HCT116 (cell line): ENCODE measurements at regions not wholly inside any gene's neighbourhood (a gene's known extent, or its start where the extent isn't known, plus 50 kb on each side); places are given as distances from the start of the nearest gene placed in this dataset.

Source experiments
- ATAC-seq: fragments of 200-7000 bp; cut with Tn5 transposase; 2 replicates; pipeline ENCODE4 v1.9.1; 2020; ENCODE audit warnings: mild to moderate bottlenecking, moderate library complexity
- BruUV-seq: library from RNA; stranded (reverse); fragments of 400-500 nt; replicated peaks from 2 replicates; lab custom pipeline; 2021; lab: Mats Ljungman, UMichigan
- CTCF ChIA-PET: fragments of 300-600 bp; sonication (Branson Sonifier 250); formaldehyde crosslinking; loops from one replicate; lab custom pipeline; 2021; ENCODE audit warnings: antibody characterized with exemption; lab: Charles Lee
- POLR2A ChIA-PET: fragments of 300-600, 350-600 bp; sonication (Branson Sonifier 250); formaldehyde crosslinking; loops from one replicate; lab custom pipeline; 2021; ENCODE audit warnings: antibody characterized with exemption; lab: Charles Lee
- RAD21 ChIA-PET, 2 experiments: fragments of 300-600 bp; sonication (Branson Sonifier 250); formaldehyde crosslinking; loops; one replicate each; lab custom pipeline; 2023; ENCODE audit warnings: low total read pairs in 2 of 2; ENCODE audit not compliant: uncharacterized antibody in 2 of 2, unreplicated experiment in 2 of 2, low non-redundant PET in 1 of 2; lab: Charles Lee
- DNase-seq: peaks from one replicate; pipeline ENCODE4 v3.0.0-alpha.2; 2010; ENCODE audit warnings: low read depth, low spot score
- H2AFZ ChIP-seq: fragments of 200-600 bp; shearing (Covaris generic), sonication (generic); 2 replicates; pipeline ENCODE4 v1.6.1; 2017; ENCODE audit warnings: low read depth, mixed run types, mixed read lengths, antibody characterized with exemption, low read length; ENCODE audit not compliant: poor library complexity, severe bottlenecking
- H3K27ac ChIP-seq: 2 replicates; pipeline ENCODE4 v1.5.1; 2012; ENCODE audit warnings: low read depth, low read length
- H3K27me3 ChIP-seq: fragments of 200-600 bp; sonication (generic); 2 replicates; pipeline ENCODE4 v1.6.1; 2016; ENCODE audit warnings: mixed run types, low read length, mixed read lengths; ENCODE audit not compliant: insufficient read depth
- H3K36me3 ChIP-seq, 2 experiments: fragments of 200-500 bp in 1 of 2; fragments of 200-600 bp in 1 of 2; sonication (Bioruptor generic) in 1 of 2; sonication (generic) in 1 of 2; 2 replicates each; pipeline versions ENCODE4 v1.5.1 to v1.6.1; 2014 to 2016; ENCODE audit warnings: low read length in 2 of 2, inconsistent platforms in 1 of 2, mixed read lengths in 1 of 2, mixed run types in 1 of 2; ENCODE audit not compliant: insufficient read depth in 2 of 2, control insufficient read depth in 1 of 2
- H3K4me1 ChIP-seq, 2 experiments: fragments of 200-600 bp in 1 of 2; sonication (generic) in 1 of 2; 2 replicates each; pipeline versions ENCODE4 v1.5.1 to v1.6.1; 2012 to 2017; ENCODE audit warnings: low read length in 2 of 2, inconsistent platforms in 1 of 2, mild to moderate bottlenecking in 1 of 2, mixed read lengths in 1 of 2, mixed run types in 1 of 2, moderate library complexity in 1 of 2; ENCODE audit not compliant: insufficient read depth in 2 of 2, control insufficient read depth in 1 of 2
- H3K4me2 ChIP-seq: fragments of 200-600 bp; sonication (generic); 2 replicates; pipeline ENCODE4 v1.6.1; 2017; ENCODE audit warnings: mixed run types, low read length, mixed read lengths
- H3K4me3 ChIP-seq, 2 experiments: fragments of 200-600 bp in 1 of 2; sonication (generic) in 1 of 2; replicated peaks in 1 of 2; 2 replicates each; pipeline ENCODE4 v1.5.1; 2011 to 2016; ENCODE audit warnings: low read length in 2 of 2, control low read depth in 1 of 2, low read depth in 1 of 2, mild to moderate bottlenecking in 1 of 2, mixed read lengths in 1 of 2, mixed run types in 1 of 2
- H3K79me2 ChIP-seq: fragments of 200-600 bp; sonication (generic); 2 replicates; pipeline ENCODE4 v1.6.1; 2017; ENCODE audit warnings: mild to moderate bottlenecking, mixed run types, low read length, moderate library complexity, mixed read lengths; ENCODE audit not compliant: insufficient read depth
- H3K9ac ChIP-seq: fragments of 200-600 bp; sonication (generic); 2 replicates; pipeline ENCODE4 v1.6.1; 2016; ENCODE audit warnings: low read length, mixed read lengths
- H3K9me2 ChIP-seq: fragments of 200-600 bp; sonication (generic), shearing (Covaris generic); 2 replicates; pipeline ENCODE4 v1.6.1; 2017; ENCODE audit warnings: mixed run types, mild to moderate bottlenecking, moderate library complexity; ENCODE audit not compliant: insufficient read depth
- H3K9me3 ChIP-seq, 2 experiments: fragments of 200-500 bp in 1 of 2; fragments of 200-600 bp in 1 of 2; sonication (Bioruptor generic) in 1 of 2; sonication (generic) in 1 of 2; 2 replicates each; pipeline ENCODE4 v1.6.1; 2014 to 2017; ENCODE audit warnings: low read length in 2 of 2, mixed read lengths in 2 of 2, inconsistent platforms in 1 of 2, low read depth in 1 of 2, mild to moderate bottlenecking in 1 of 2, mixed run types in 1 of 2, moderate library complexity in 1 of 2; ENCODE audit not compliant: control insufficient read depth in 1 of 2, insufficient read depth in 1 of 2
- H4K20me1 ChIP-seq: fragments of 200-600 bp; sonication (generic), shearing (Covaris generic); 2 replicates; pipeline ENCODE4 v1.6.1; 2017; ENCODE audit warnings: mixed run types, mild to moderate bottlenecking, moderate library complexity; ENCODE audit not compliant: insufficient read depth
- CEBPB ChIP-seq: IDR thresholded peaks from 2 replicates; pipeline ENCODE4 v1.6.1; 2012; ENCODE audit warnings: low read depth
- EGR1 ChIP-seq: IDR thresholded peaks from 2 replicates; pipeline ENCODE4 v1.6.1; 2012; ENCODE audit warnings: low read depth
- EZH2phosphoT487 ChIP-seq: fragments of 200-600 bp; IDR thresholded peaks from 2 replicates; pipeline ENCODE4 v1.6.1; 2018; ENCODE audit warnings: antibody characterized with exemption, borderline replicate concordance
- FOSL1 ChIP-seq: IDR thresholded peaks from 2 replicates; pipeline ENCODE4 v1.6.1; 2012; ENCODE audit warnings: low read depth
- JUND ChIP-seq: IDR thresholded peaks from 2 replicates; pipeline ENCODE4 v1.6.1; 2012
- SIN3A ChIP-seq: IDR thresholded peaks from 2 replicates; pipeline ENCODE4 v1.6.1; 2012; ENCODE audit warnings: low read depth
- ZBTB33 ChIP-seq: IDR thresholded peaks from 2 replicates; pipeline ENCODE4 v1.6.1; 2011; ENCODE audit warnings: mild to moderate bottlenecking, low read length, moderate library complexity; ENCODE audit not compliant: insufficient replicate concordance; ENCODE audit errors: extremely low read depth
- ZNF274 ChIP-seq: fragments of 200-500 bp; sonication (Bioruptor generic); IDR thresholded peaks from 2 replicates; pipeline ENCODE4 v1.6.1; 2014; ENCODE audit warnings: mild to moderate bottlenecking, low read depth, low read length, inconsistent platforms
- intact Hi-C: fragments of 100-400 bp; cut with micrococcal nuclease; formaldehyde crosslinking; loops from 2 replicates; pipeline ENCODE4 v1.10.0; 2022

GRCh38 chr3:124593442-124593829 lies 136.8 kb upstream of the UMPS start:
- Histone ChIP-seq H3K9me3 (no peaks in the 10 kb centered on the region), H2AFZ (no peak overlapping the region), H3K27ac (no peak overlapping the region), H3K27me3 (no peaks in the 10 kb centered on the region), H3K79me2 (no peaks in the 10 kb centered on the region), H3K9me2 (no peaks in the 10 kb centered on the region), H4K20me1 (no peaks in the 10 kb centered on the region), H3K4me1 (peaks cover 22 to 27% of the 10 kb centered on the region in 2 experiments), H3K4me2 (peak overlapping the region; percentile 70), H3K36me3 (no peaks in the 10 kb centered on the region), H3K4me3 (0 out of 4 replicates have a peak overlapping the region, but pooled peaks of 1 of the 2 experiments have one; percentile 21), H3K9ac (no peak overlapping the region)
- ChIA-PET RAD21 (no interaction called here), POLR2A (no interaction called here), CTCF (no interaction called here)
- TF ChIP-seq FOSL1, result no peak
- TF ChIP-seq ZBTB33, result no peak
- no peak for TF ChIP-seq SIN3A
- no peak for TF ChIP-seq ZNF274
- ATAC-seq, result no peak
- DNase-seq, result no peak
- BruUV-seq, result no TSS peak
- intact Hi-C loops, result no loop called here

- ChIA-PET RAD21 (no interaction called here), CTCF (no interaction called here), POLR2A (no interaction called here)
- Histone ChIP-seq H3K4me1 (peaks cover 27% of the 10 kb centered on the region in 2 experiments), H3K27me3 (no peaks in the 10 kb centered on the region), H3K9ac (no peak overlapping the region), H3K27ac (no peak overlapping the region), H3K9me3 (no peaks in the 10 kb centered on the region), H3K36me3 (no peaks in the 10 kb centered on the region), H3K79me2 (no peaks in the 10 kb centered on the region), H3K9me2 (no peaks in the 10 kb centered on the region), H4K20me1 (no peaks in the 10 kb centered on the region), H2AFZ (no peak overlapping the region), H3K4me3 (no peak overlapping the region), H3K4me2 (no peak overlapping the region)
- no peak for ATAC-seq
- intact Hi-C loops, result no loop called here
- no peak for TF ChIP-seq ZBTB33
- no peak for TF ChIP-seq JUND
- TF ChIP-seq ZNF274, result no peak
- TF ChIP-seq EZH2phosphoT487, result no peak
- no peak for TF ChIP-seq EGR1
- TF ChIP-seq CEBPB, result no peak
- no peak for DNase-seq
- BruUV-seq, result no TSS peak
Measured at GRCh38 chr3:124594581-124594980, 135.7 kb upstream of the UMPS start.
